ENCODE measurements at regions not wholly inside any gene's neighbourhood (a gene's known extent, or its start where the extent isn't known, plus 50 kb on each side); places are given as distances from the start of the nearest gene placed in this dataset.

DNA sequence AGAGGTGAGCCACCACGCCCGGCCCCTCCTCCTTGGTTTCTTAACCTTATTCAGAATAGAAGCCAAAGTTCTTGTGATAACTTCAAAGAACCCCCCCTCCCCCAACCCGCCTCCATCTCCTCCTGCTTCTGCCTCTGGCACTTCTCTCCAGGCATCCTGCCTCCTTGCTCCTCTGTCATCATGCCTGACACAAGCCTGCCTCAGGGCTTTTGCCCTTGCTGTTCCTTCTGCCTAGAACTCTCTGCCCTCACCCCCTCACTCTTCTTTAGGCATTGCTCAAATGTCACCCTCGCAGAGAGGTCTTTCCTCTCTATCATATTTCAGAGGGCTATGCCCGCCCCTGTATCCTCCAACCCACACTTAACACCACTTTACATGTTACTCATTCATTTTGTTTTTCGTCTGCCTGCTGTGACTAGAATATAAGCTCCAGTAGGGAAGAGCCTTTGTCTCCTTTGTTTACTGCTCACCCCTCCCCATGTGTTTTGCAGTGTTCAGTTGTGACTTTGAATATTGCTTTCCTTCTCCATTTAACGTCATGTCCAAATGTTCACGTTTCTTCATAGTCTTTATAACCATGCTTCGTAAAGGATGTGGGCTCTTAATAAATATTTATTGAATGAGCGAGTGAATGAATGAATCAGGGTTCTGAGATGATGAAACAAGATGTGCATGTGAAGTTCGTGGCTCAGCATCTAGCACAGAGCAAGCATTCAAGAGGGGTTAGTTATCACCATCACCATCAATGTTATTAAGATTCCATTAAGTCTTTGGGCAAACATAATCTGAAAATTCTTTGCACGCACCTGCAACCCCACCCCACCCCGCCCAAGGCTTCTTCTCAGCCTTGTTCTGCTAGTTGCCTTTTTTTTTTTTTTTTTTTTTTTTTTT is 186.2 kb upstream of the WSCD1 start:
- no peak for DNase-seq
- POLR2A ChIA-PET = no interaction called here
- CTCF ChIA-PET = no interaction called here

DNA sequence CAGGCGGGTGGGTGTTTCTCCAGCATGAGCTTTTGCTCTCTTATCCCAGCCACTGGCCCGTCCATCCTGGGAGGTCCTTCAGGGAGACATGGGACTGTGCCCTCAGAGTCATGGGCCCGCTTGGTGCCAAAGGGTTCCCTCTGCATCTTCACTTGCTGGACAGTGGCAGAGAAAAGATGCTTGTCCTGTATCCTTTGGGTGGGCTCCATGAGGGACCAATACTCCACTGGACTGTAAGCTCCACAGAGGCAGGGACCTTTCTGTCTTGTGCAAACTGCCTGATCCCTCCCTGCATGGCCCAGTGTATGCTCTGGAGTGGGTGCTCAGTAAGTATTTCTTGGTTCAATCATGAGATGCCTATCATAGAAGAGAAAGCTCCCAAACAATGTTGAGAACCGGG is 184.8 kb upstream of the WSCD1 start:
- Mint-ChIP-seq H3K36me3 (ENCODE audit: low read depth) (no peaks in the 10 kb centered on the region), H3K4me1 (no peaks in the 10 kb centered on the region), H3K27ac (no peak overlapping the region), H3K27me3 (peaks cover 7% of the 10 kb centered on the region), H3K4me3 (no peak overlapping the region), H3K9me3 (peaks cover 6% of the 10 kb centered on the region)
- DNase-seq (no peak), ATAC-seq (ENCODE audit: low read depth) (no peak)
- ChIA-PET CTCF (no interaction called here), POLR2A (no interaction called here)
- TF ChIP-seq, protein P1, sequence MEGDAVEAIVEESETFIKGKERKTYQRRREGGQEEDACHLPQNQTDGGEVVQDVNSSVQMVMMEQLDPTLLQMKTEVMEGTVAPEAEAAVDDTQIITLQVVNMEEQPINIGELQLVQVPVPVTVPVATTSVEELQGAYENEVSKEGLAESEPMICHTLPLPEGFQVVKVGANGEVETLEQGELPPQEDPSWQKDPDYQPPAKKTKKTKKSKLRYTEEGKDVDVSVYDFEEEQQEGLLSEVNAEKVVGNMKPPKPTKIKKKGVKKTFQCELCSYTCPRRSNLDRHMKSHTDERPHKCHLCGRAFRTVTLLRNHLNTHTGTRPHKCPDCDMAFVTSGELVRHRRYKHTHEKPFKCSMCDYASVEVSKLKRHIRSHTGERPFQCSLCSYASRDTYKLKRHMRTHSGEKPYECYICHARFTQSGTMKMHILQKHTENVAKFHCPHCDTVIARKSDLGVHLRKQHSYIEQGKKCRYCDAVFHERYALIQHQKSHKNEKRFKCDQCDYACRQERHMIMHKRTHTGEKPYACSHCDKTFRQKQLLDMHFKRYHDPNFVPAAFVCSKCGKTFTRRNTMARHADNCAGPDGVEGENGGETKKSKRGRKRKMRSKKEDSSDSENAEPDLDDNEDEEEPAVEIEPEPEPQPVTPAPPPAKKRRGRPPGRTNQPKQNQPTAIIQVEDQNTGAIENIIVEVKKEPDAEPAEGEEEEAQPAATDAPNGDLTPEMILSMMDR (IDR thresholded peaks at IDR 0.05) = no peak
- intact Hi-C loops (cut with micrococcal nuclease) = no loop called here

More for the DNA sequence above, 186.2 kb upstream of the WSCD1 start:
- Mint-ChIP-seq H3K4me1 (no peaks in the 10 kb centered on the region), H3K36me3 (ENCODE audit: low read depth) (no peaks in the 10 kb centered on the region), H3K9me3 (no peaks in the 10 kb centered on the region), H3K27me3 (peaks cover 8% of the 10 kb centered on the region), H3K27ac (no peak overlapping the region), H3K4me3 (no peak overlapping the region)
- ATAC-seq (ENCODE audit: low read depth) = no peak
- TF ChIP-seq, protein P1 (IDR thresholded peaks at IDR 0.05) = no peak
- intact Hi-C loops (cut with micrococcal nuclease) = no loop called here

DNA sequence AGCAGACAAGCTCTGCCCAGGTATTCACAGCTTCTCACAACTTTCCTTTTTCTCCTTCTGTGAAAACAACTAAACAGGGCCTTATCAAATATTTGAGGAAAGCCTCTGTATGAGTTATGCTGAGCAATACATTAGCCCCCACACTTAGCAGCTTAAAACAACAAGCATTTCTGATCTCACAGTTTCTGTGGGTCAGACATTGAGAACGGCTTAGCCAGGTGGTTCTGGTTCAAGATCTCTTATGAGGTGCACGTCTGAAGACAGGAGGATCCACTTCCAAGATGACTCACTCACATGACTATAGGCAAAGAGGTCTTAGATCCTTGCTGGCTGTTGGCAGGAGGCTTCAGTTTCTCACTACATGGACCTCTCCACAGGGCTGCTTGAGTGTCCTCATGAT is 181.4 kb upstream of the WSCD1 start:
- intact Hi-C loops (cut with micrococcal nuclease) = no loop called here
- H3K4me1 Mint-ChIP-seq = no peaks in the 10 kb centered on the region
- no peak overlapping the region for H3K4me3 Mint-ChIP-seq
- POLR2A ChIA-PET = no interaction called here
- CTCF ChIA-PET = no interaction called here
- no peaks in the 10 kb centered on the region for H3K36me3 Mint-ChIP-seq (ENCODE audit: low read depth)
- no peak for ATAC-seq (ENCODE audit: low read depth)
- peaks cover 7% of the 10 kb centered on the region for H3K9me3 Mint-ChIP-seq
- DNase-seq = no peak
- no peak overlapping the region for H3K27ac Mint-ChIP-seq
- TF ChIP-seq, protein P1 (IDR thresholded peaks at IDR 0.05) = no peak
- peaks cover 10% of the 10 kb centered on the region for H3K27me3 Mint-ChIP-seq

DNA sequence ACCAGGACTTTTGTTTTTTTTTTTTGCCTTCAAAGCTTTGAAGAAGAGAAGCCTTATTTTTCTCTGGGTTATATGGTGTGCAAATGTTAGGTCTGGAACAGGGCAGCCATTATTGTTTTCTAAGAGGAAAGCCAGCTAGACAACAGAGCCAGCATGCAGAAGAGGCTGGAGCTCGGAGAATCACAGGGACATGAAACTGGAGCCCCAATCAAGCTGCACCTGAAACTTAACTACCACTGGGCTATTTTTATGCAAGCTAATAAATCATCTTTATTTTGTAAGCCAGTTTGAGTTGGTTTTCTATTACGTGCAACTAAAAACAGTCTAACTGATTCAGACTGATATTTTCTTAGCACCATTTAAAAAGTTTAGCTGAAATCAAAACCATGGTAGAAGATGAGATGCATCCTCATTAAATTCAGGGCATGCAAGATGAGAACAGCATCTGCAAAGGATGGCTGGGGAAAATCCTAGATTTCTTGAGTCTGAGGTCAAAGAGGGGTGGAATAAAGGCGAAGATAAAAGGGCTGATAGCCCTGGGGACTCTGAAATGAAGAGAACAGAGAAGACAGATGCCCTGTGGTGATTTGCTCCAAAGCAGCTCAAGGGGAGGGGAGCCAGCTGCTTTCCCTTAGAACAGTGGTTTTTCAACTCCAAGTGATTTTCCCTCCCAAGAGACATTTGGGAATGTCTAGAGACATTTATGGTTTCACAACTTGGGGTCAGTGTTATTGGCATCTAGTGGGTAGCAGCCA is 177.1 kb upstream of the WSCD1 start:
- TF ChIP-seq, protein P1 (IDR thresholded peaks at IDR 0.05) = no peak
- POLR2A ChIA-PET = no interaction called here
- Mint-ChIP-seq H3K36me3 (ENCODE audit: low read depth) (no peaks in the 10 kb centered on the region), H3K4me1 (no peaks in the 10 kb centered on the region), H3K9me3 (peaks cover 7% of the 10 kb centered on the region), H3K27me3 (peaks cover 9% of the 10 kb centered on the region), H3K4me3 (no peak overlapping the region), H3K27ac (no peak overlapping the region)
- ATAC-seq (ENCODE audit: low read depth) (no peak), DNase-seq (no peak)
- intact Hi-C loops (cut with micrococcal nuclease) = no loop called here
- CTCF ChIA-PET = no interaction called here

DNA sequence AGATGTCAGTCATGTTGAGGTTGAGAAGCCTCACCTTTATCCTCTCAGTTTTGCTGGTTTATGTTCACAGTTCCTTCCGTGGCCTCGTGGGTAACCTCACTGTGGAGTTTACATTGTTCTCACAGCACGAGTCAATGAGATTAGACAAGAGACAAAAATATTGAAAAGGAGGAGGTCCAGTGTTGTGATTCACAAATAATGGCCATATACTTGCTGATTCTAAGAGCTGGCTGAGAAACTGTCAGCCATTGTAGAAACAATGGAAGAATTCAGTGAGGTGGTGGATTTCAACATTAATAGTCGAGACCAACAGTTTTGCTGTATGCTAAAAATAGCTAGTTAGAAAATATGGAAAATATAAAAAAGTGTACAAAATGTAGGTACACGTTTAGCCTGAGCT is 176.4 kb upstream of the WSCD1 start:
- TF ChIP-seq, protein P1 (IDR thresholded peaks at IDR 0.05) = no peak
- H3K4me3 Mint-ChIP-seq = no peak overlapping the region
- DNase-seq (no peak), ATAC-seq (ENCODE audit: low read depth) (no peak)
- POLR2A ChIA-PET = no interaction called here
- H3K36me3 Mint-ChIP-seq (ENCODE audit: low read depth) = no peaks in the 10 kb centered on the region
- H3K27ac Mint-ChIP-seq = no peak overlapping the region
- H3K4me1 Mint-ChIP-seq = no peaks in the 10 kb centered on the region
- peaks cover 7% of the 10 kb centered on the region for H3K9me3 Mint-ChIP-seq
- peaks cover 8% of the 10 kb centered on the region for H3K27me3 Mint-ChIP-seq
- intact Hi-C loops (cut with micrococcal nuclease) = no loop called here
- CTCF ChIA-PET = no interaction called here
